ENCODE measurements at regions not wholly inside any gene's neighbourhood (a gene's known extent, or its start where the extent isn't known, plus 50 kb on each side); places are given as distances from the start of the nearest gene placed in this dataset.
"Not testable (repeated sequence)": the region's sequence is repeated elsewhere in the genome, so short reads cannot be mapped to it uniquely, and the experiment has no call there.

DNA sequence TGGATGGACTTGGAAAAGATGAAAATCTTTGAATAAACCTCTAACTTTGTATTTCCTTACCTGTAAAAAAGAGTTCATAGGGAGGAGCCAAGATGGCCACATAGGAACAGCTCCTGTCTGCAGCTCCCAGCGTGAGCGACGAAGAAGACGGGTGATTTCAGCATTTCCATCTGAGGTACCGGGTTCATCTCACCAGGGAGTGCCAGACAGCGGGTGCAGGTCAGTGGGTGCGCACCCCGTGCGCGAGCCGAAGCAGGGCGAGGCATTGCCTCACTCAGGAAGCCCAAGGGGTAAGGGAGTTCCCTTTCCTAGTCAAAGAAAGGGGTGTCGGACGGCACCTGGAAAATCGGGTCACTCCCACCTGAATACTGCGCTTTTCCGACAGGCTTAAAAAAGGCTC lies 191.3 kb upstream of the DDX18 start:
- not testable (repeated sequence) for DNase-seq

DNA sequence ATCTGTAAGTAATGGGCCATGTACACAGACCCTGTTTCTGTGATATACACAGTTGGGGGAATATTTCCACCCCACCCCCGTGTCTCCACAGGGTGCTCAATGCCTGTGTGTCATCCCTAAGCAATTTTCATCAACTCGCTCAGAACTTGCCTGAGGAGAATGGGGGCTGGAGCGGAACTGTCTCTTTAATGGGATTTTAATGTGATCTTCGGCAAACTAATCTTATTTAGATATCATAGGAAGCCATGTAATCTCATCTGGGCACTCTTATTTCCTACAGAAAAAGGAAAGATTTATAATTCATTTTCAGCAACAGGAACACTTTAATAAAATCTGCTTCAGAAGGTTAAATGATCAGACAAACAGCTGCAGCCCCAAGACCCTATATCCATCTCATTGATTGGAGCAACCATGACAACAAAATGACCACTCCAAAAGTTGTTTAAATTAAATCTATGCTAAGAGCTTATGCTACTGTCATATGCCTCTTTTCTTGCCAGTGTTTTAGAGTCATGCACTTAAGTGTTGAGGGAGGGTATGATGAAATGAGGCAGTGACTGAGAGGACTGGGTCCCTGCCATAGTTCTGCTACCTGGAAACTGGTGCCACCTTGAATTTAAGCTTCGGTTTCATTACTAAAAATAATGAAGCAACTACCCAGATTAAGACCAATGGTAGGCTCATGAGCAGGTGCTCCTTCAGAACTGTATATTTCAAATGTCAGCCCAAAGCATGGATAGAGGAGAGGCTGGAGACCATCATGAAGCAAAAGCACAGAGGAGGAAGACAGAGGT lies 183.1 kb upstream of the DDX18 start:
- no peak for DNase-seq

- no peak for DNase-seq
Observed at GRCh38 chr2:117635481-117635880, 179.0 kb upstream of the DDX18 start.

- DNase-seq, result peak in 1 of 58 donors; percentile 15
Observed at GRCh38 chr2:117639401-117639800, 175.1 kb upstream of the DDX18 start.

- no peak for DNase-seq
Observed at GRCh38 chr2:117644403-117644802, 170.1 kb upstream of the DDX18 start.

DNA sequence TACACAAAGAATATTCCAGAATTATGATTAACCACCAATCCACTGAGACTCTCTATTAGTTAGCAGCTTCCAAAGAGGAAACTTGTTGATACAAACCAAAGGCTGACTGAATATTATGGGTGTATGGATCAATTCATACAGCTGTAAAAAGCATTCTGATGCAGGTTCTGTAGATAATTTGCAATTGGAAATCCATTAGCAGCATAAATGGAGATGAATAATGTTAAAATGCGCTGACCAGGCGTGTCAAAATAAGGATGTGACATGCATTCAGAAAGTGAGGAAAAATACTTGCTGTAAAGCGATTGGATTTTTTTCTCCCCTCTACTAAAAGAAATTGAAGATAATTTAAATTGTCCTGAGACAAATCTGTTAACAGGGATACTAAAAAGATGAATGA lies 169.0 kb upstream of the DDX18 start:
- no peak for DNase-seq

DNA sequence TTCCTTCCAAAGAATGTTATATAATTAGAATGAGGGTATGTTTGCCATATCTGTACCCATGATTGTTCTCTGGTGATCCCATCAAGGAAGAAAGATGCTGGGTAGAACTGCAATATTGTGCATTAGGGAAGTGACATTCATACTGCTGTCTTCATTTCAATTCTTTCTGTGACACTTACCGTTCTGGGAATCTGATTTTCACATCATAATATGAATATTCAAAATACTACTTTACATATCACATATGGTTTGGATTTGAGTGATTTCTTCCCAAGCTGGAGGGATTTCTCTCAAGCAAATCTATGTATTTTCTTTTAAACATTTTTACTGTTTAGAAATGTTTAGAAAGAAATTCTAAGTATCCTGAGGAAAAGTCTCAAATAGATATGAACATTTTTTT lies 168.4 kb upstream of the DDX18 start:
- no peak for DNase-seq

- DNase-seq, result no peak
Observed at GRCh38 chr2:117646872-117647271, 167.6 kb upstream of the DDX18 start.

DNA sequence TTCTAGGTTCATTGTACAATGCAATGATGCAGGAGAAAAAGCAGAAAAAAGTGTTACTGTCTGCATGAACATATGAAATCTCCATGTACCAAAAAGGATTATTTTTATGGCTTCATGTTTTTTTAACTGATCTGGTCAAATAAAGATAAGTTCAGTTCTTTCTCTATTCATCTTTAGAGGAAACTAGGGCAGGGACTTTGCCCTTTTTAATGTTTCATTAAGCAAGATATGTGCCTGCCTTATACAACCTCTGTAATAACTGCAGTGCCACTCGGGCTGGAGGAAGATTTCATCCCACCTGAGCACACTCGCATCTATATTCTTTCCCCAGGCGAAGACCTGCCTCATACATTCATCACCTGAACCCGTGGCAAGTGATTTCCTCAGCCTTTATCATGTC lies 157.9 kb upstream of the DDX18 start:
- DNase-seq, result no peak

- DNase-seq, result no peak
Observed at GRCh38 chr2:117661619-117662018, 152.9 kb upstream of the DDX18 start.

GRCh38 chr2:117674172-117674571 lies 140.3 kb upstream of the DDX18 start:
- DNase-seq, result no peak

GRCh38 chr2:117679952-117680351 lies 134.5 kb upstream of the DDX18 start:
- no peak for DNase-seq

DNA sequence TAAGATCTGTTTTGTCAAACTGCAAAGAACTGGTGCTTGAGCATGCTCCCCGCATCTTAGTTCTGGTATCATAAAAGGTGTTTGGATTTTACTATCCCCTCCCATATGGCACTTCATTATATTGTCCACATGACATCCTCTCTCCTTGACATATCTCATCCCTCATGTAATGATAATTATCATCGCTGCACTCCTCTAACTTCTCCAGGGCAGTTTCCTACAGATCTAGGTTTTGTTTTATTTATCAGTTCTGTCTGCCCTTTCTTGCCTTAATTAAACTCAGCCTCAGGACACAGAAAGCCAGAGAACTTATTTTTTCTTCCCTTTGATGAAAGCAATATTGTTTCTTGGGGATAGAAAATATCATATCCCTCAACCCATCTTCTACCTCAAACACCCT lies 129.6 kb upstream of the DDX18 start:
- no peak for DNase-seq

- no peak for DNase-seq
Observed at GRCh38 chr2:117686699-117687098, 127.8 kb upstream of the DDX18 start.

- no peak for DNase-seq
Observed at GRCh38 chr2:117691595-117691994, 122.9 kb upstream of the DDX18 start.

DNA sequence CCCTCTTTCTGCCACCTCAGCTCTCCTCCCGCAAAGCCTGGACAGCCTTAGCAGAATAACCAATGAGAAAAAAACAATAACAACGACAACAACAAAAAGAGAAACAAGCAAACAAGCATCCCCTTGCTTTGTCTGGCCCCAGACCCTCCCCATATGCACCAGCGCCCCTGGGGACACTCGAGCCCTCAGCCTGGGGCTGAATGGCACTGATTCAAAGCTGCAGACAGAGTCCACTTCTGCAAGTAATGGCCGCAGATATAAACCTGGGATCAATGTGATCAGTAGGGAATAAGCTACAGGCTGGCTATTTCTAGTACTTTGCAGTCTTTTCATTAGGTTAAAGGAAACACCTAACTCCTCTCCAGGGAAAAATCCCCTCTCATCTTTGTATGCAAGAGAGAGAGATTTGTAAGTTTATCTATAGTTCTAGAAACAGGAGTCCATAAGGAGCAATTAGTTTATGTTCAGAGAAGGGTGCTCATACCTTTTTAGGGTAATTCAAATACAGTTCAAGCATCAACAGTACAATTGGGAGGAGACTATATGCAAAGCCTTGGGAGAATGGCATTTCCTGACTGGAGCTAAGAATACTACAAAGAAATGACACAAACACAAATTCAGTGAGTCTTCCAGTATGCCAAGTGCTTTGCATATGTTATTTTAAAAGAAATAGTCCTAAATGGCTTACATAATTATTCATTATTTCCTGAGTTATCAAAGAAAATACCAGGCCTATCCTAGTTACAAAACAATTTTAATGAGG lies 122.3 kb upstream of the DDX18 start:
- DNase-seq, result no peak

- DNase-seq, result no peak
Observed at GRCh38 chr2:117693154-117693553, 121.3 kb upstream of the DDX18 start.

DNA sequence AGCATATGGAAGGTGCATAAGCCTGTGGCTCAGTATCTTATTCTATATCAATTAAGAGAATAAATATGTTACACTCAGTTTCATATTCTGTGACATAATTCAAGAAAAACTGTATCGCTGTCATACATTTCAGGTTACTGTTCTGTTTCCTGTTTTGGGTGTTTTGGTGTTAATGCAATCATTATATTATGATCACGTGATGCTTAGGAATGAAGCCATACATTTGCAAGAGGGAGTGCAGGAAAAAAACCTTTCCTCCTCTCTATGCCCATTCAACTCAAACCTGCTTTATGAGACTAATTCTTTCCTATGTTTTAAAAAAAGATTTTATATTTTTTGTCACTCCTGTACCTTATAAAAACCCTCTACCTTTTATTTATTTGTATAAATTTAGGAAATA lies 120.8 kb upstream of the DDX18 start:
- no peak for DNase-seq

DNA sequence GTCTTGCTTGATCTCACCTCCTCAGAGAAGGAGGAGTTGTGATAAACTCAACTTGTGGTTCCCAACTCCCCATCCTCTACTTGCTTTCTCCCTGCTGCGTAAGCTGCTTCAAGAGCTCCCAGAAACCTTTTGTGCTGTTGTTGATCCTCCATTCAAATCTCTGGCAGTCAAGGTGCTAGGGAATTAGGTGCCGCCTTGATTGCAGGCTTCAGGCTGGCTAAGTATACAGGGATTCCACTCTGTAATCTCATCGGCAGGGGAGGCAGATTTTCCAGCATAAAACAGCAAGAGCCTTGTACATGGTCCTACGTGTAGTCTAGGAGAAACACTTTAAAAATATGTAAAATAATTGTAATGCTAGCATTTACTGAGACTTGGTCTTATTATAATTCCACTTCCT lies 116.2 kb upstream of the DDX18 start:
- no peak for DNase-seq

- DNase-seq, result no peak
Observed at GRCh38 chr2:117698819-117699218, 115.7 kb upstream of the DDX18 start.

GRCh38 chr2:117700471-117700870 lies 114.0 kb upstream of the DDX18 start:
- no peak for DNase-seq

GRCh38 chr2:117701365-117701764 lies 113.1 kb upstream of the DDX18 start:
- DNase-seq, result no peak

- no peak for DNase-seq
Observed at GRCh38 chr2:117702098-117702497, 112.4 kb upstream of the DDX18 start.
